Small intestine (tissue), 7 donors: ENCODE measurements at regions not wholly inside any gene's neighbourhood (a gene's known extent, or its start where the extent isn't known, plus 50 kb on each side); places are given as distances from the start of the nearest gene placed in this dataset.

Source experiments
- DNase-seq, 2 donors: peaks; one replicate each; pipeline versions ENCODE4 v3.0.0 to v3.0.0-alpha.2; 2013
- FAIRE-seq: peaks from 2 replicates; lab custom pipeline; 2012; peaks lifted over from hg19 to GRCh38; lab: Jason Lieb, UNC
- H3K27ac ChIP-seq, 3 donors: one replicate each; pipeline ENCODE4 v1.5.1; 2013; ENCODE audit warnings: low read length in 2 of 3, mild to moderate bottlenecking in 2 of 3, control low read depth in 1 of 3, inconsistent platforms in 1 of 3, low read depth in 1 of 3, moderate library complexity in 1 of 3
- H3K27me3 ChIP-seq, 3 donors: one replicate each; pipeline ENCODE4 v1.6.1; 2013; ENCODE audit warnings: low read length in 3 of 3, inconsistent platforms in 1 of 3; ENCODE audit not compliant: control insufficient read depth in 3 of 3, insufficient read depth in 3 of 3
- H3K36me3 ChIP-seq, 3 donors: one replicate each; pipeline ENCODE4 v1.6.1; 2013; ENCODE audit warnings: low read length in 3 of 3, inconsistent platforms in 1 of 3, low read depth in 1 of 3, mild to moderate bottlenecking in 1 of 3, moderate library complexity in 1 of 3; ENCODE audit not compliant: control insufficient read depth in 3 of 3, insufficient read depth in 2 of 3
- H3K4me1 ChIP-seq, 3 donors: one replicate each; pipeline ENCODE4 v1.6.1; 2013; ENCODE audit warnings: low read length in 2 of 3, inconsistent platforms in 1 of 3, low read depth in 1 of 3, mild to moderate bottlenecking in 1 of 3, moderate library complexity in 1 of 3; ENCODE audit not compliant: control insufficient read depth in 3 of 3, insufficient read depth in 2 of 3
- H3K4me3 ChIP-seq, 3 donors: one replicate each; pipeline ENCODE4 v1.5.1; 2013; ENCODE audit warnings: low read length in 3 of 3, control low read depth in 1 of 3, inconsistent platforms in 1 of 3, low read depth in 1 of 3, mild to moderate bottlenecking in 1 of 3, moderate library complexity in 1 of 3
- H3K9me3 ChIP-seq, 2 donors: one replicate each; pipeline ENCODE4 v1.6.1; 2013; ENCODE audit warnings: low read depth in 1 of 2, low read length in 1 of 2; ENCODE audit not compliant: control insufficient read depth in 2 of 2, insufficient read depth in 1 of 2
- WGBS, 3 donors: extraction: QIAGEN DNeasy Blood & Tissue Kit; methylation state at CpG; one replicate each; pipeline ENCODE4 v1.1.7; 2013; 5-methylcytosine and 5-hydroxymethylcytosine counted together
- donor health status: healthy with polysubstance abuse.
- donor health status: control.
- donor health status: control.
- donor health status: Bipolar disorder and iron deficiency.
- donor health status: healthy.

DNA sequence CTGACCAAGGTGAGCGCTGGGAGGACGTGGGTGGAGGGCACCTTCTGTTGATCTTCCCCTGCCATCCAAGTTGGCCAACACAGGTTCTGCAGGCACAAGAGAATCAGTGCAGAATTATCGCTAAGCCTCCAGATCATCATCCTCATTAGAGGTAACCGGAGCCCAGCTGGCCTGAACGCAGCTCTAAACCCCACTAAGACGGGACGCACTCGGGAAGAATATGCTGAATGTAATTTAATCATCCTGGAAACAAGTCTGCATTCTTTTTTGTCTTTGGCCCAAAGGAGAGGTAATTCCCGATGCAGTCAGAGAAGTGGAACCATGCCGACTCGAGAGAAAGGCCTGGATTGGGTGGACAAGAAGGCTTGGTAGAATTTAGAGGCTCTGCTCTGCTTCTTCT lies 111.0 kb upstream of the GSC start:
- no peak overlapping the region for H3K27ac ChIP-seq
- H3K27me3 ChIP-seq, result peaks cover 0 to 2% (median 0%) of the 10 kb centered on the region in 3 donors
- WGBS, 3 donors, result 90 to 93% (median 91%) methylated on average over 11 of the region's 11 CpGs
- no peak overlapping the region for H3K4me3 ChIP-seq
- DNase-seq (no peak), FAIRE-seq (no peak)
- H3K36me3 ChIP-seq, result no peaks in the 10 kb centered on the region
- H3K4me1 ChIP-seq, result no peaks in the 10 kb centered on the region
- no peaks in the 10 kb centered on the region for H3K9me3 ChIP-seq

DNA sequence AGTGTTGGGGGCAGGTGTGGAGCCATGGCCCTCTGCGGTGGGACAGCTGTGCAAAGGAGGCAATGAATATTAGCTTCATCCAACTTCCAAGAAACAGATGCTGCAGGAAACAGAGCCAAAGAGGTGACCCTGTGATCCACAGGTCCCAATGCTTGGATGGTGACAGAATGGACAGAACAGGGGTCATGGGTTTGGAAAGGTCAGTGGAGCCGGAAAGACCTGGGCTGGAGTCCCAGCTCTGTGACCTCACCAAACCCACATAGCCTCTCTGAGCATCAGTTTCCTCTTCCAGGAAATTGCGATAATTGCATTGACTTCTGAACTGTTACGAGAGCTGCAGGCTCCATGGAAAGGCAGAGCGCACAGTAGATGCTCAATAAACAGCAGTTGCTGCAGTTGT lies 110.2 kb upstream of the GSC start:
- H3K4me3 ChIP-seq, result no peak overlapping the region
- no peaks in the 10 kb centered on the region for H3K9me3 ChIP-seq
- FAIRE-seq (no peak), DNase-seq (no peak)
- H3K27me3 ChIP-seq, result peaks cover 0 to 2% (median 0%) of the 10 kb centered on the region in 3 donors
- no peaks in the 10 kb centered on the region for H3K4me1 ChIP-seq
- 85 to 95% (median 89%) methylated on average over 5 of the region's 5 CpGs for WGBS, 3 donors
- no peak overlapping the region for H3K27ac ChIP-seq
- no peaks in the 10 kb centered on the region for H3K36me3 ChIP-seq

DNA sequence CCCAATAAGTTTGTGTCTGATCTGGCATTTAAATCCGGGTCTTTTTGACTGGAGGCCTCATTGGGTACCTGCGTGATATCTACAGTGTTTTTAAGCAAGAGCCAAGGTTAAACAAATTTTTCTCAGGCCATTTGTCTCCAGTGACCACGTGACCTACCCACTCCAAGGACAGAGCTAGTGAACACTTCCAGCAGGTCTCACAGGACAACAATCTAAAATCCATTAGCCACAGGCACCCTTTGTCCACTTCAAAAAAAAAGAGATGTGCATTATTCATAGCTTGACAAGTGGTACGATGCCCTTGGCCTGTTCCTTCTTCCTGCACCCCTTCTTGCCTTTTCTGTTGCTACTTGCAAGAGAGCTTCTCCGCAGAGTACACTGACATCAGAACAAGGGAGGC lies 109.6 kb upstream of the GSC start:
- H3K4me1 ChIP-seq, result no peaks in the 10 kb centered on the region
- FAIRE-seq (no peak), DNase-seq (no peak)
- H3K27me3 ChIP-seq, result peaks cover 0 to 2% (median 0%) of the 10 kb centered on the region in 3 donors
- H3K36me3 ChIP-seq, result no peaks in the 10 kb centered on the region
- H3K9me3 ChIP-seq, result no peaks in the 10 kb centered on the region
- H3K27ac ChIP-seq, result no peak overlapping the region
- 62 to 75% (median 70%) methylated on average over 5 of the region's 5 CpGs for WGBS, 3 donors
- no peak overlapping the region for H3K4me3 ChIP-seq

DNA sequence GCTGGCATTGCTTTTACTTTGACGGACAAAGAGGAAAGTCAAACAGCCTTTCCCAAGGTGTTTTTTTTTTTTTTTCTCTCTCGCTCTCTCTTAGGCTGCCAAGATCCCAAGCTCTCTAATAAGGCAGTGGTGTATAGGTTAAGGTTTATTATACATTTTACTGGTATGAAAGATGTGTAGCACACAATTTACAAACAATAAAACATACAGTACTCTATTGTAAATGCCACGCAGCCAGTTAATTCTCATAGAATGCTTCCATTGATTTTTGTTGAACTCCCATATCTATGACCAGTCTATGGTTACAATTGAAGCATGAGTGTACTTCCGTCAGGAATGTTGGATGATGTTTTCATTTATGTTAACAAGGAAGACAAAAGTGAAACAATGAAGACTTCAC lies 106.4 kb upstream of the GSC start:
- Histone ChIP-seq H3K4me1 (no peaks in the 10 kb centered on the region), H3K9me3 (no peaks in the 10 kb centered on the region), H3K36me3 (no peaks in the 10 kb centered on the region), H3K27ac (no peak overlapping the region), H3K27me3 (peaks cover 0 to 2% (median 0%) of the 10 kb centered on the region in 3 donors), H3K4me3 (no peak overlapping the region)
- DNase-seq (no peak), FAIRE-seq (no peak)
- WGBS, 3 donors, result 13 to 40% (median 26%) methylated on average over 4 of the region's 4 CpGs

DNA sequence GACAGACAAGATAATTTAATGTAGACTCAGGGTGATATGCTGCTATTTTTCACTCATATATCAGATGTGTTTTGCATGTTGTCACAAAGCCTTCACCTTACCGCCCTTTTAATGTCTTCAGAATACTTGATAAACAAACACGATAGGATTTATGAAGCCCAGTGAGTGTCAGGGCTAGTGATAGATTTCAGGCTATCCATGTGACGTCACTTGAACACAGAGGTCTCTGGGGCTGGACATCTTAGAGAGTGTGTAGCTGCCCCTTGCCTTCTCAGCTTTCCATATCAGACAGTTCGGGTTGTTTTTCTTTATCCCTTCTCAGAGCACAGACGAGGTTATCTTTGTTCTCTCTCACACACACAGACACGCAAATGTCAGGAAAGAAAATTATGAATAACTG lies 105.3 kb upstream of the GSC start:
- H3K4me1 ChIP-seq, result no peaks in the 10 kb centered on the region
- no peaks in the 10 kb centered on the region for H3K9me3 ChIP-seq
- DNase-seq (no peak), FAIRE-seq (no peak)
- peaks cover 0 to 2% (median 0%) of the 10 kb centered on the region in 3 donors for H3K27me3 ChIP-seq
- no peak overlapping the region for H3K27ac ChIP-seq
- H3K4me3 ChIP-seq, result no peak overlapping the region
- WGBS, 3 donors, result 58 to 64% (median 63%) methylated on average over 6 of the region's 6 CpGs
- no peaks in the 10 kb centered on the region for H3K36me3 ChIP-seq

DNA sequence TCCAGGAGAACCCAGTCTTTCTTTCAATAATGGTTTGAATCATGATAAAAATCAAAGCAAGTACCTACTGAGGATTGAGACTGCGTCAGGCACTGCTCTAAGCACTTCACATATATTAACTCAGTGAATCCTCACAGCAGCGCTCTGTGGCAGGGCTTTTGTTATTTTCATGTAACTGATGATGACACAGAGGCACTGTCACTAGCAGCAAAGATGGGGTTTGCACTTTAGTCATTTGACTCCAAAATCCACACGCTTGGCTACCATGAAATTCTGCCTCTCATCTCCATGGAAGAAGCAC lies 98.8 kb upstream of the GSC start:
- WGBS, 3 donors, result 82 to 87% (median 84%) methylated on average over 3 of the region's 3 CpGs
- no peak overlapping the region for H3K4me3 ChIP-seq
- DNase-seq (no peak), FAIRE-seq (no peak)
- no peak overlapping the region for H3K27ac ChIP-seq
- H3K27me3 ChIP-seq, result peaks cover 3 to 28% (median 3%) of the 10 kb centered on the region in 3 donors
- H3K4me1 ChIP-seq, result no peaks in the 10 kb centered on the region
- no peaks in the 10 kb centered on the region for H3K9me3 ChIP-seq
- no peaks in the 10 kb centered on the region for H3K36me3 ChIP-seq

DNA sequence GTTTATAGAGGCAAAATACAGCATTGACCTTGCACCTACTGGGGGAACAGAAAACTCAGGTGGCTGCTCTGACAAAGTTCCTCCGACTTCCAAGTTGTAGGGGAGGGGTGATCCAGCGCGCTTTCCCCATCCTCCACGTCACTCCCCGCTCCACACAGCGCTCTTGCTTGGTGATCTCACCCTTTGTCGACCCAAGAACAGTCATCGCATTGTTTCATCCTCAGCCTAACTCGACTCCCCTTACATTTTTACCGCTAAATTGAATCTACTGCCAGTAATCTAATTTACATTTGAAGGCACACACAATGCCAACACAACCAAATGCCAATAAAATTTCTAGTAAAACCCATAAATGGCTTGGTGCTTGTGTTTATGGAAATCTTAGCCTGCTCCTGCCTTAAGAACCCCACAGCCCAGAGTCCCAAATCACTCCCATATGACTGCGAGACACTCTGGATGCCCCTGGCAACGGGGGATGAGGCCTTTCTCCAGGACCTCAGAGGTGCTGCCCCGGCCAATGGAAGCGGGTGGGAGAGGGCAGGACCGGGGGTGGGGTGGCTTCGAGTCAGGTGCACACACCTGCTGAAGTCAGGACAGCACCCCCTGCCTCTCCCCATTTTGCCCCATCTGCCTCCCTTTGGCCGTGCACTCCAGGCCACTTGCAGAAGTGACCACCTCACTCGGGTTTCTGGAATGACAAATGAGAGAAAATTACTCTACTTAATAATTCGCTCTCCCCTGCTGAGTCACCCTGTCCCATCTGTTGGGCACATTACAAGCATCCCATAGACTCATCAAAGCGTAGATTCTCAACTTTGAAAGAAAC lies 98.2 kb upstream of the GSC start:
- Histone ChIP-seq H3K36me3 (no peaks in the 10 kb centered on the region), H3K27ac (no peak overlapping the region), H3K9me3 (no peaks in the 10 kb centered on the region), H3K4me3 (no peak overlapping the region), H3K27me3 (peaks cover 3 to 30% (median 3%) of the 10 kb centered on the region in 3 donors), H3K4me1 (no peaks in the 10 kb centered on the region)
- WGBS, 3 donors, result 59 to 68% (median 67%) methylated on average over 20 of the region's 20 CpGs
- DNase-seq (no peak), FAIRE-seq (no peak)

DNA sequence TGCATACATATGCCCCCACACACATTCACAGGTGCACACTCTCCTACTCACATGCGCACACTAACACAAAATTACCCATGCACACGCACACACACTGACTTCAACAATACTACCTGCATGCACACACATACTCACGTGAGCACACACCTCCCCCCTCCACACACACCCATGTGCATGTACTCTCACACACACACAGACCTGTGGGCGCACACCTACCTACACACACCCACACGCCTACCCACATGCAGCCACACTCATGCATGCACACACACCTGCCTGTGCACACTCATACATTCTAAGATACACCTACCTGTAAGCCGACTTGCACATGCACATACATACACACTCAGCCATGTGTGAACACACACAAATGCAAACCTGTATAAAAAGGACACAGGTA lies 97.3 kb upstream of the GSC start:
- DNase-seq (no peak), FAIRE-seq (no peak)
- Histone ChIP-seq H3K4me1 (no peaks in the 10 kb centered on the region), H3K9me3 (no peaks in the 10 kb centered on the region), H3K36me3 (no peaks in the 10 kb centered on the region), H3K27me3 (peaks cover 3 to 30% (median 3%) of the 10 kb centered on the region in 3 donors), H3K27ac (no peak overlapping the region), H3K4me3 (no peak overlapping the region)
- 89 to 92% (median 90%) methylated on average over 6 of the region's 6 CpGs for WGBS, 3 donors
